GM21381 (cell line): ENCODE measurements at regions not wholly inside any gene's neighbourhood (a gene's known extent, or its start where the extent isn't known, plus 50 kb on each side); places are given as distances from the start of the nearest gene placed in this dataset.
"Not testable (repeated sequence)": the region's sequence is repeated elsewhere in the genome, so short reads cannot be mapped to it uniquely, and the experiment has no call there.

Source experiments
- ATAC-seq: cut with Tn5 transposase; IDR thresholded peaks from one replicate; pipeline ENCODE4 v1.9.1; 2021; ENCODE audit warnings: mild to moderate bottlenecking, moderate library complexity; ENCODE audit not compliant: unreplicated experiment

GRCh38 chr10:27390681-27391080, 113.4 kb upstream of the RAB18 start:
- no peak for ATAC-seq

- no peak for ATAC-seq
These were observed 115.2 kb upstream of the RAB18 start for GRCh38 chr10:27388761-27389399.

GRCh38 chr10:27383595-27384542, 120.2 kb upstream of the RAB18 start:
- ATAC-seq: no peak

GRCh38 chr10:27382176-27382575, 121.9 kb upstream of the RAB18 start:
- no peak for ATAC-seq

GRCh38 chr10:27380929-27381358, 123.2 kb upstream of the RAB18 start:
- no peak for ATAC-seq

GRCh38 chr10:27379041-27379440, 125.1 kb upstream of the RAB18 start:
- not testable (repeated sequence) for ATAC-seq

GRCh38 chr10:27373566-27374160, 130.4 kb upstream of the RAB18 start:
- ATAC-seq: no peak

- no peak for ATAC-seq
These were observed 131.5 kb upstream of the ACBD5 start for GRCh38 chr10:27372095-27372494.

GRCh38 chr10:27371375-27371774, 130.8 kb upstream of the ACBD5 start:
- ATAC-seq: not testable (repeated sequence)

- ATAC-seq: no peak
These were observed 129.3 kb upstream of the ACBD5 start for GRCh38 chr10:27369880-27370279.

- ATAC-seq: no peak
These were observed 128.1 kb upstream of the ACBD5 start for GRCh38 chr10:27368706-27369105.

- no peak for ATAC-seq
These were observed 126.2 kb upstream of the ACBD5 start for GRCh38 chr10:27366769-27367168.

- no peak for ATAC-seq
These were observed 123.4 kb upstream of the ACBD5 start for GRCh38 chr10:27364028-27364427.

GRCh38 chr10:27360581-27361172, 120.1 kb upstream of the ACBD5 start:
- peak; percentile 94 for ATAC-seq

- ATAC-seq: no peak
These were observed 119.3 kb upstream of the ACBD5 start for GRCh38 chr10:27359792-27360355.

- ATAC-seq: no peak
These were observed 116.1 kb upstream of the ACBD5 start for GRCh38 chr10:27356738-27357137.

- no peak for ATAC-seq
These were observed 115.4 kb upstream of the ACBD5 start for GRCh38 chr10:27355918-27356573.

GRCh38 chr10:27354643-27355270, 114.2 kb upstream of the ACBD5 start:
- peak; percentile 91 for ATAC-seq

GRCh38 chr10:27354100-27354499, 113.5 kb upstream of the ACBD5 start:
- peak; percentile 8 for ATAC-seq

- no peak for ATAC-seq
These were observed 109.4 kb upstream of the ACBD5 start for GRCh38 chr10:27349987-27350386.
